GM19035 (cell line): ENCODE measurements at regions not wholly inside any gene's neighbourhood (a gene's known extent, or its start where the extent isn't known, plus 50 kb on each side); places are given as distances from the start of the nearest gene placed in this dataset.
"Not testable (repeated sequence)": the region's sequence is repeated elsewhere in the genome, so short reads cannot be mapped to it uniquely, and the experiment has no call there.

Source experiments
- ATAC-seq: cut with Tn5 transposase; IDR thresholded peaks from one replicate; pipeline ENCODE4 v1.9.1; 2021; ENCODE audit not compliant: unreplicated experiment

DNA sequence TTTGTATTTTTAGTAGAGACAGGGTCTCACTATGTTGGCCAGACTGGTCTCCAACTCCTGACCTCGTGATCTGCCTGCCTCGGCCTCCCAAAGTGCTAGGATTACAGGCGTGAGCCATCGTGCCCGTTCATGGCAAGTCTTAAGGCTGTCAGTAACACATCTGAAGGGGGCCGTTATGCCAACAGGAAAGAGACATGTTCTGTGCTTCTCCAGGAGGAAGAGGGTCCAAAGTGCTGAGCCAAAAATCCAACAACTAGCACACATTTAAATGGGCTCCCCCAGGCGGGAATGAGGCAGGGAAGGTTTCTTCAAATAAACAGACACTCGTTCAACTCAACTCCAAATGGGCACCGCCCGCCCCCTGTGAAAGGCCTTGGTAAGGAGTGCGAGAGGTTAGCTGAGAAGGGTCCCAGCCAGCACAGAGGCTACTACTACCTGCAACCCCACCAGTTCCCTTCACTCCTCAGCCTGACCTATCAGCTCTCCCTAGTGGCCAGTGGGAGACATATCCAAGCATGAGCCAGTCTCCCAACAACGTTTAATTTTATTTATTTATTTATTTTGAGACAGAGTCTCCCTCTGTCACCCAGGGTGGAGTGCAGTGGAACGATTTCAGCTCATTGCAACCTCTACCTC is 84.1 kb upstream of the DMRT1 start:
- ATAC-seq = no peak

DNA sequence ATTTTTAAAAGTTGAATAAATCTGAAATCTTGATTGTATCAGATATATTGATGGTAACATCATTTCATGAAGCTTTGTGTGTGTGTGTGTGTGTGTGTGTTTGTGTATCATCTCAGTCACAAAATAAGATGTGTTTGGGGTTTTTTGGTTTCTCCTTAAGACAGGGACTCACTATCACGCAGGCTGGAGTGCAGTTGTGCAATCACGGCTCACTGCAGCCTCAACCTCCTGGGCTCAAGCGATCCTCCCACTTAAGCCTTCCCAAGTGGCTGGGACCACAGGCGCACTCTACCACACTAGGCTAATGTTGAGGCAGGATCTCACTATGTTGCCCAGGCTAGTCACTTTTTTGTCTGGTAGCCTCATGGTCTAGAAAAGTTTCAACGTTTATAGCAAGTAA is 83.4 kb upstream of the DMRT1 start:
- ATAC-seq = no peak

DNA sequence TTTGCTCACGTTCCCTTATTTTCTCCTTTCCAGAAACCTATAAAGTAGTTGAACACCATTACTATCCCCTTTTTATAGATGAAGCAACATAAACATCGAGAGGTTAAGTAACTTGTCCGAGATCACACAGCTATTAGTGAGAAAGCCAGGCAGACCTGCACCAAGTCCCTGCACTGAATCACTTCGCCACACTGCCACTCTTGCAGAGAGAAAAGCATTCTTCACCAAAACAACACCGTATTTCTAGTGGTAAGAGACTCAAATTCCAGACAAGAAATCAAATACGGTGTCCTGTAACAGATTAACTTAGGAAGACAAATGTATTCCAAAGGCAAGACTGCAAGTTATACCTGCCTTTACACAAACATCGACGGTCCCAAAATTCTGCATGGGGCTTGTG is 82.0 kb upstream of the DMRT1 start:
- no peak for ATAC-seq

DNA sequence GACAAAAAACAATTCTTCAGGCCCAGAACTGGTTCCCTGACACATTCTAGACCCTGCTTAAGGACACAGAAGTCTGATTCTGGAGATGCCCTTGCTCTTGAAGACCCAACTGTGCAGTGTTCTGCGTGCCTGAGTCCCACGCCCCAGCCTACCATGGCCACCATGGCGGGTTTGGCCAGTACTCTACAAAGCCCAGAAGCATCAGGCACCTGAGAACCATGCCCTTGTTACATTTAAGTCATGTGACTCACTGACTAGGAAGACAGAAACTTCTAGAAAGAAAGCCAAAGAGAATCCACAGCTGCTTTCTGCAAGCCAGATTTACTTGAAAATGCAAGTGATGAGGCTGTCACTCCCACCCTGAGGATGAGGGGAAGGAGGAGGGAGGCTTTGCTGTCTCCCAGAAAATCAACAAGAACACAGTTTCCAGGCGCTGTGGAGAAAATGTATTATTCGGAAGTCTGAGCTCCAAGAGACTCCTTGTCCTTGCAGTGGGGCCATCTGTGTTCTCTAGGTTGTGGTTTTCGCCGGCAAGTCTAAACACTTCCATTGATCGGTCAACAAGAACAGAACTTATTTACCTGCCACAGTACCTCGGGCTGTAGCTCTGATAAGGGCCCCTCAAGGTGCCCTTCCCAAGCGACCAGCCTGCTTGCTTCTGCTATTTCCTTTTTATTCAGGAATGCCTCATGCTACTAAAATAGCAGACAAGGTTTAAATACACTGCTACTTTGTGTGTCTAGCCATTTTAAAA is 81.3 kb upstream of the DMRT1 start:
- no peak for ATAC-seq

DNA sequence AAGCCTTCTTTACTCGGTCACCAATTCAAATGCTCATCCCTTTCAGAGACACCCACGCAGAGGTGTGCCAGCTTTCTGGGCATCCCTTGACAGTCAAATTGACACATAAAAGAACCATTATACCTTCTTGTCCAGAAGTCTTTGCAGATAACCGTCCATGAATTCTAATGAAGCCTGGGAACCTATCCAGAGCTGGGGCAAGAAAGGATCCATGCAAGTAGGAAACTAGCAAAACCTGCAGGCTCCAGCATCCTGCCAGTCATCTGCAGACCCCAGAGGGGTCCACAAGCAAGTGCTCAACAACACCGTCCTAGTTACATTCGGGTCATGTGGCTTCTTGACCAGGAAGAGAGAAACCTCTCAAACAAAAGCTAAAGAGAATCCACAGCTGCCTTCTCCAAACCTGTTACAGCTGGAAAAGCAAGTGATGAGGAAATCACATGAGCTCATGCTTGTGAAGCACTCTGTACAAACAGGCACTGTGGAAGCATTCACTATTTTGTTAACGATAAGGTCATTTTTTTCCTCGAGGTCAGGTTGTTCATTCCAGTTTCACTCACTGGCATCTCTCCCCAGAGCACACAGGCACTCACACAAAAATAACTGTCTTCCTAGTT is 80.2 kb upstream of the DMRT1 start:
- ATAC-seq = no peak

DNA sequence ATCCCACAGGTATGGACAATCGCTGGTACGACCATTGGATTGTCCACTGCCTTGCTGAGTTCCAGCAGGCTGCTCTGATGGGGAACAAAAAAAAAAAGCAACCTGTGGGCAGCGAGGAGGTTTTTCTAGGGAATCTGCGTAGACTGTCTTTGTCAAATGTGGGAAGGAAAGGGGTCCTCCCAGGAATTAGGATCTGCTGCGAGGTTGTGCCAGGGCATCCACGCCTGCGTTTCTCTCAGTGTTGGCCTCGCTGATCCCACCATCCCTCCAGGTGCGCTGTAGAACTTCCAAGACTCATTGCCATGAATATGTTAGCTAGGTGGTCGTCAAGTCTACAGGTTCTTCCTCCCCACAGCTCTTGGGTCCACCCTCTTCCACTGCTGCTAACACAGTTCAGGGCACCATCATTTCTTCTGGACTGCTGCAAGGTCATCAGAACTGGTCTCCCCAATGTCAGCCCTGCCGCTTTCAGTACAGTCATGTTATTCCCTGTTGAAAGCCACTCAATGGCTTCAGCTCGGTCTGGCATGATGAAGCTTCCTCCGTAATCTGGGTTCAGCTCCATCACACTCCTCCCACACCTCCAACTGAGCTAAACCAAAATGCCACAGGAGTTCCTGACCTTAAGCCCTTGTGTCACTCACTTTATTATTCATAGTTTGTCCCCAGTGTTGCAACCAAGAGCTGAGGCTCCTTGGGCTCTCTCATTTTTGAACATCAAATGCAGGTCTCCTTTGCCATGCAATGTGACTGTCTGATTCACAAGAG is 79.5 kb upstream of the DMRT1 start:
- ATAC-seq = no peak

DNA sequence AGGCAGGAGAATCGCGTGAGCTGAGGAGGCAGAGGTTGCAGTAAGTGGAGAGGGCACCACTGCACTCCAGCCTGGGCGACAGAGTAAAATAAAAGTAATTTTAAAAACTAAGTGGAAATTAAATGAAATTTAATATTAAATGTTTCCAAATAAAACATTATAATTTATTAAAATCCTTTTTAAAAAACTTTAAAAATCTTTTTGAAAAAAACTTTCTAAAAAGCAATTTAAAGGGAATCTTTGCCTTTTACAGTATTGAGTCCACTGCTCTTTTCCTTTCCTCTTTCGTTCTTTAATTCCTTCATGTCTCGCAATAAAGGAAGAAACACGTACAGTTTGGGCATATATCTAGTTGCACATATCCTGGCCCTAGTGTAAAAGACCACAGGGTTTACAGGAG is 77.8 kb upstream of the DMRT1 start:
- ATAC-seq = no peak

DNA sequence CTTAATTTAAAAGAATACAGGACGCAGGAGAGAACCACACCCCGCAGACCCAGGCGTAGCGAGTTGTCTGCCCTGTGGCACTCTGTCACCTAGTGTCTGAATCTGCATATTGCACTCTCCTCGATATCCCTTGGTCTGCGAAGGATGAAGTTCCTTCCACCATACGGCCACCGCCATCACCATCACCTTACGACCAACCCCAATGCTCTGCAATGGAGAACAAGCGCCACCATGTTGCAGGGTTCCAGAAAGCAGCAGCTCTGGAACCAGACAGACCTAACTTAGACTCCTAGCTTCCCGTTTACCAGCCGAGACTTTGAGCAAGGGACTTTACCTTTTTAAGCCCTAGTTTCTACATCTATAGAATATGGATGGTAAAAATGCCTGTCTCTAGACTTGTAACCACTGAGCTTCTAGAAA is 77.4 kb upstream of the DMRT1 start:
- ATAC-seq = peak; percentile 99

DNA sequence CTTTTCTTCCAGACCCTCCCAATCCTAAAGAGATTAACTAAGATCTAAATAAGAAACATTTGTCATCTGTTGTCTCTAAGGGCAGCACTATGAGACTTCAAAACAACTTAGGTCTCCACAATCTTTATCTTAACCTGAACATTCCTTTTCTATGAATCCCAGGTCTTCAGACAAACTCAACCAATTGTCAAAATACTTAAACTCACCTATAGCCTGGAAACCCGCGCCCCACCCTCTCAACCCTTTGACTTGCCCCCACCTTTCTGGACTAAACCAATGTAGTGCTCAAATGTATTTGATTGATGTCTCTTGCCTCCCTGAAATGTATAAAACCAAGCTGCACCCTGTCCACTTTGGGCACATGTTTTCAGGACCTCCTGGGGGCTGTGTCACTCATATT is 76.5 kb upstream of the DMRT1 start:
- no peak for ATAC-seq

DNA sequence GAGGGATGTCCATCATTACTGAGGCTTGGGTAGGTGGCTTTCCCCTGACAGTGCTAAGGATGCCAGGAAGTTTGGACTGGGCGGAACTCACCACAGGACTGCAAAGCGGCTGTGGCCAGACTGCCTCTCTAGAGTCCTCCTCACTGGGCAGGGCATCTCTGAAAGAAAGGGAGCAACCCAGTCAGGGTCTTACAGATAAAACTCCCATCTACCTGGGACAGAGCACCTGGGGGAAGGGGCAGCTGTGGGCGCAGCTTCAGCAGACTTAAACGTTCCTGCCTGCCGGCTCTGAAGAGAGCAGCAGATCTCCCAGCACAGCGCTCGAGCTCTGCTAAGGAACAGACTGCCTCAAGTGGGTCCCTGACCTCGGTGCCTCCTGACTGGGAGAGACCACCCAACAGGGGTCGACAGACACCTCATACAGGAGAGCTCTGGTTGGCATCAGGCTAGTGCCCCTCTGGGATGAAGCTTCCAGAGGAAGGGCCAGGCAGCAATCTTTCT is 74.4 kb upstream of the DMRT1 start:
- ATAC-seq = not testable (repeated sequence)

DNA sequence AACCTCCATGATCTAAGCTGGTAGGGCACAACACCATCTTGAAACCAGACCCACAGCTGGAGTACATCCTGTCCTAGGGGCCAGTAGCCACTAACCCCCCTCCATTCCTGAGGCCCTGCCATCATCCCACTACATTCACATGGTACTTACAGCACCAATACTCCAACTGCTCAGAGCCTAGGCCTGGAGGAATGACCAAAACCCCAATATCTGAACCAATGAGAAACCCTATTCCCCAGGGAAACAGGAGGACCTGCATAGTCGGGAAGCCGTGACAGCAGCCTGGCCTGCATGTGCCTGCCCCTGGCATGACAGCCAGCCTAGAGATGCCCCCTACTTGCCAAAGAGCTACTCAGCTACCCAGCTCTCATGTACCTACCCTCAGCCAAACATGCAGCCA is 65.4 kb upstream of the DMRT1 start:
- no peak for ATAC-seq

DNA sequence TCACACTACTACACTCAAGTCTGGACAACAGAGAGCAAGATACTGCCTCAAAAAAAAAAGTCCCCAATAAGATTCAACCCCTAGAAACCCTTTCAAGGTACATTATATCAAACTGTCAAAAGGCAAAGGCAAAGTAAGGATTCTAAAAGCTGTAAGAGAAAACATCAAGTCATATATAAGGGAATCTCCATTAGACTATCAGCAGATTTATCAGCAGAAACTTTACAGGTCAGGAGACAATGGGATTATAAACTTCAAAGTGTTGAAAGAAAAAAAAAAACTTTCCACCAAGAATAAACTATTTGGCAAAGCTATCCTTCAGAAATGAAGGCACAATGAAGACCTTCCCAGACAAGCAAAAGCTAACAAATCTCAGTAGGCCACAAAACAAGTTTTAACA is 63.5 kb upstream of the DMRT1 start:
- no peak for ATAC-seq

DNA sequence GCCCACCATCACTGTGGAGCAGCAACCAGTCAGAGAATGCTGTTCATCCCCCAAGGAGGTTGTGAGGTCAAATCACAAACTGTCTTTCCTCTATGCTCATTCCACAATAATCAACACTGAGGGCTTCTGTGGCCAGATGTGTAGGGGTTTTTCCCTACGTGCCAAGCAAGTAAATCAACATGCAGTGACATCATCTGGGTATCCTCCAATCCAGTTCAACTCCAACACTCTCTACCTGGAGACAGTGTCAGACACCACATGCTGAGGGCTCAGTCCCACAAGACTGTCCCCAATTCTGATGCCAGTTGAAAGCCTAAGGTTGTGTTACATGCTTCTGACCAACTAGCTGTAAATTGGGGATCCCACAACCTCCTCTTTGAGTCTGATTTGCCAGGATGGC is 57.3 kb upstream of the DMRT1 start:
- ATAC-seq = no peak

DNA sequence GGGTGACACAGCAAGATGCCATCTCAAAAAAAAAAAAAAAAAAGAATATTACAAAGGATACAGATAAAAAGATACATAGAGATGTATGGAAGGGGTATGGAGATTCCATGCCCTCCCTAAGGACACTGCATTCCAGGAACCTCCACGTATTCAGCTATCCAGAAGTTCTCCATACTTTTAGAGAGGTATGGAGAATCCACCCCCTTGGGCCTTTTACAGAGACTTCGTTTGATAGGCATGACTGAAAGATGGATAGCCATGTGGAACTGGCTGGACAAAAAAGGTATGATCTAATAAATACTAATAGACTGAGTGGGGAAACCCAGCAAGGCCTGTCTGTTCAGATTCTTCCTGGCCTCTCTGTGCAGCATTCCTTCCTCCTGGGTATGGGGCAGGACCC is 56.6 kb upstream of the DMRT1 start:
- no peak for ATAC-seq

DNA sequence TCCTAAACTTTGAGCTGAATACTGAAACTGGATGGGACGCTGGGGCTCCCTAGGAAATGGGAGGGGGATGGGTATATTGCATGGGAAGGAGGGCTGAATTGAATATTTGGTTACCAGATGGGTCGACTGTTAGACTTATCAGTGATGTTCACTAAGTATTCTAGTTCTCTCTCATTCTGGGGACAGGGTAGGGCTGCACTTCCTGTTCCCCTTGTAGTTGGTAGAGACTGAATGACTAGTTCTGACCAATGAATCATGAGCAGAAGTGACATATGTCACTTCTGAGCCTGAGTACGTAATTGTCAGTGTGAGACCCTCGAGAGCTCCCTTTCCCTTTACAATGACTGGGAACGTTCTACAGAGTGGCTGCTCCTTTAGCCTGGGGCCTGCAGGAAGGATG is 55.5 kb upstream of the DMRT1 start:
- ATAC-seq = no peak

DNA sequence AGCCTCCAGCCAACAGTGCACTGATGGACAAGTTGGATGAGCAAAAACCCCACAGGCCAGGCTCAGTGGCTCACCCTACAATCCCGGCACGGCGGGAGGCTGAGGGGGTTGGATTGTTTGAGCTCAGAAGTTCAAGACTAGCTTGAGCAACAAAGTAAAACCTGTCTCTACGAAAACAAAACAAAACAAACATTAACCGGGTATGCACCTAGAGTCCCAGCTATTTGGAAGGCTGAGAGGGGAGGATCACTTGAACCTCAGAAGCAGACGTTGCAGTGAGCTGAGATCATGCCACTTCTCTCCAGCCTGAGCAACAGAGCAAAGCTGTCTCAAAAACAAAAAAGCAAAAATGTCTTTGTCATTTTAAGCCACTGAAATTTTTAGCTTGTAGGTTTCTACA is 55.1 kb upstream of the DMRT1 start:
- no peak for ATAC-seq

DNA sequence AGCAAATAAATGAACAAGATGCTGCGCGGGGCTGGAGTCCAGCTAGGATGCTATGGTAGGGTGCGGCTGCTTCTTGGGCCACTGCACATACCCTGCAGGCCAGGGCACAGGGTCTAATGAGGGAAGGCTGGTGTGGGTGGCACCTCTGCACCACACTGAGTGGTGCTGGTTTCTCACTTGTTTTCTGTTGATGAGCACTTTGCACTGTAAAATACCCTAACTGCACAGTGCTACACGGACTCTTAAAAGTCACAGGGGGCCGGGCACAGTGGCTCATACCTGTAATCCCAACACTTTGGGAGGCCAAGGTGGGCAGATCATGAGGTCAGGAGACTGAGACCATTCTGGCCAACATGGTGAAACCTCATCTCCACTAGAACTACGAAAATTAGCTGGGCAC is 52.7 kb upstream of the DMRT1 start:
- ATAC-seq = no peak
